ENCODE measurements at regions not wholly inside any gene's neighbourhood (a gene's known extent, or its start where the extent isn't known, plus 50 kb on each side); places are given as distances from the start of the nearest gene placed in this dataset.

DNA sequence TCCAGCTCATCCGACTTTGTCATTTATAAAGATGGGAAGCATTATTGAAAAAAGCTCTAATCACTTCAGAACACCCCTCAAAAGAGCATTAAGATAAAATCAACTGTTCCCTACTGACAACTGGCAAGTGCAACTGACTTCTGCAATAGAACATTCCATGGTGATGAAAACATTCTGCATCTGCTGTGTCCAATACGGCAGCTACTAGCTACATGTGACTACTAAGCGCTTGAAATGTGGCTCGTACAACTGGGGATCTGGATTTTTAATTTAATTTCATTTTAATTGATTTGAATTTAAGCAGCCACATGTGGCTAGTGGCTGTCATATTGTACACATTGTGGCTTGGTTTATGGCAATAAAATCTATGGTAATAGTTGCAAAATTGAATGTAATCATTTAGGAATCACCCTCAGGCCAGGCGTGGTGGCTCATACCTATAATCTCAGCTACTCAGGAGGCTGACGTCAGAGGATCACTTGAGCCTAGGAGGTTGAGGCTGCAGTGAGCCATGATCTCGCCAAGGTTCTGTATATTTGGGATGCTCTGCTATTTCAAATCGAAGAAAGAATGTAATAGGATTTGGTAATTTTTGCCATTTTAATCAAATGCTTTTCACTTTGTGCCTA lies 390.3 kb downstream of the GABRB3 start:
- H3K4me2 ChIP-seq (ENCODE audit: low read length): no peak overlapping the region
- H3K27ac ChIP-seq (ENCODE audit: low read length): no peak overlapping the region
- no peaks in the 10 kb centered on the region for H3K4me1 ChIP-seq (ENCODE audit: low read length)
- H3K79me2 ChIP-seq (ENCODE audit: low read length): no peaks in the 10 kb centered on the region
- no peaks in the 10 kb centered on the region for H3K9me3 ChIP-seq (ENCODE audit: insufficient read depth, low read length)
- no peaks in the 10 kb centered on the region for H3K27me3 ChIP-seq (ENCODE audit: low read depth, low read length)
- H2AFZ ChIP-seq (ENCODE audit: low read depth, low read length): no peak overlapping the region
- no peak overlapping the region for H3K9ac ChIP-seq (ENCODE audit: low read length)
- no peaks in the 10 kb centered on the region for H4K20me1 ChIP-seq (ENCODE audit: insufficient read depth, low read length)
- no peaks in the 10 kb centered on the region for H3K36me3 ChIP-seq (replicated peaks; ENCODE audit: low read depth, low read length)
- H3K4me3 ChIP-seq (ENCODE audit: low read length): no peak overlapping the region
- no peak for TF ChIP-seq EZH2phosphoT487 (IDR thresholded peaks at IDR 0.05; ENCODE audit: low read depth)
- no peak for TF ChIP-seq CTCF (IDR thresholded peaks at IDR 0.05; ENCODE audit: low read depth, low read length)

GRCh38 chr15:26378304-26378703 lies 394.6 kb downstream of the GABRB3 start:
- Histone ChIP-seq H3K36me3 (replicated peaks; ENCODE audit: low read depth, low read length) (no peaks in the 10 kb centered on the region), H3K9ac (ENCODE audit: low read length) (no peak overlapping the region), H3K27ac (ENCODE audit: low read length) (no peak overlapping the region), H4K20me1 (ENCODE audit: insufficient read depth, low read length) (no peaks in the 10 kb centered on the region), H3K4me2 (ENCODE audit: low read length) (no peak overlapping the region), H3K79me2 (ENCODE audit: low read length) (no peaks in the 10 kb centered on the region), H2AFZ (ENCODE audit: low read depth, low read length) (no peak overlapping the region), H3K9me3 (ENCODE audit: insufficient read depth, low read length) (no peaks in the 10 kb centered on the region), H3K4me1 (ENCODE audit: low read length) (no peaks in the 10 kb centered on the region), H3K27me3 (ENCODE audit: low read depth, low read length) (no peaks in the 10 kb centered on the region), H3K4me3 (ENCODE audit: low read length) (no peak overlapping the region)
- TF ChIP-seq EZH2phosphoT487 (IDR thresholded peaks at IDR 0.05; ENCODE audit: low read depth) (no peak), CTCF (IDR thresholded peaks at IDR 0.05; ENCODE audit: low read depth, low read length) (no peak)

- no peaks in the 10 kb centered on the region for H4K20me1 ChIP-seq (ENCODE audit: insufficient read depth, low read length)
- no peak overlapping the region for H3K27ac ChIP-seq (ENCODE audit: low read length)
- H3K9ac ChIP-seq (ENCODE audit: low read length): no peak overlapping the region
- no peak overlapping the region for H2AFZ ChIP-seq (ENCODE audit: low read depth, low read length)
- TF ChIP-seq EZH2phosphoT487 (IDR thresholded peaks at IDR 0.05; ENCODE audit: low read depth): no peak
- TF ChIP-seq CTCF (IDR thresholded peaks at IDR 0.05; ENCODE audit: low read depth, low read length): no peak
- H3K36me3 ChIP-seq (replicated peaks; ENCODE audit: low read depth, low read length): no peaks in the 10 kb centered on the region
- H3K4me2 ChIP-seq (ENCODE audit: low read length): no peak overlapping the region
- no peaks in the 10 kb centered on the region for H3K4me1 ChIP-seq (ENCODE audit: low read length)
- no peaks in the 10 kb centered on the region for H3K79me2 ChIP-seq (ENCODE audit: low read length)
- H3K4me3 ChIP-seq (ENCODE audit: low read length): no peak overlapping the region
- H3K27me3 ChIP-seq (ENCODE audit: low read depth, low read length): no peaks in the 10 kb centered on the region
- no peaks in the 10 kb centered on the region for H3K9me3 ChIP-seq (ENCODE audit: insufficient read depth, low read length)
Measured at GRCh38 chr15:26376243-26376642, 396.6 kb downstream of the GABRB3 start.

DNA sequence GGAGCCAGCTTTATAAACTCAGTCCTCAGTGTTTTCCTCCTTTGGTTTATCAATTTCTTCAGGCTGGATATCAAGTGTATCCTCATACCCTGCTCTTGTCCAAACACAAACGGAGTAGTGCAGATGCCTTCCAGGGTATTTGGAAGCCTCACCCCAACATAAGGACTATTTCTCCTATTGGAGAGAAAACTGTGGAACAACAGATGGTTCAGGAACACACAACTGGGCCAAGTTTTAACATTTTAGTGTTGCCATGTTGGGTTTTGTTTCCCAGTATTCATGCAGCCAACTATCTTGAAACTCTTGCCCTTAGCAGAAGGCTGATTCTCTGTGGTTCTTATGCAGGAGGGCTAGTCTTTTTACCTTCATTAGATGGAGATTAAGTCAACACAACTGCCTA lies 398.1 kb downstream of the GABRB3 start:
- Histone ChIP-seq H2AFZ (ENCODE audit: low read depth, low read length) (no peak overlapping the region), H3K27ac (ENCODE audit: low read length) (no peak overlapping the region), H3K9ac (ENCODE audit: low read length) (no peak overlapping the region), H3K79me2 (ENCODE audit: low read length) (no peaks in the 10 kb centered on the region), H3K4me1 (ENCODE audit: low read length) (no peaks in the 10 kb centered on the region), H3K27me3 (ENCODE audit: low read depth, low read length) (no peaks in the 10 kb centered on the region), H3K4me2 (ENCODE audit: low read length) (no peak overlapping the region), H3K36me3 (replicated peaks; ENCODE audit: low read depth, low read length) (no peaks in the 10 kb centered on the region), H3K9me3 (ENCODE audit: insufficient read depth, low read length) (no peaks in the 10 kb centered on the region), H3K4me3 (ENCODE audit: low read length) (no peak overlapping the region), H4K20me1 (ENCODE audit: insufficient read depth, low read length) (no peaks in the 10 kb centered on the region)
- no peak for TF ChIP-seq EZH2phosphoT487 (IDR thresholded peaks at IDR 0.05; ENCODE audit: low read depth)

Measured in OCI-LY3 (cell line).